ENCODE measurements at regions not wholly inside any gene's neighbourhood (a gene's known extent, or its start where the extent isn't known, plus 50 kb on each side); places are given as distances from the start of the nearest gene placed in this dataset.

DNA sequence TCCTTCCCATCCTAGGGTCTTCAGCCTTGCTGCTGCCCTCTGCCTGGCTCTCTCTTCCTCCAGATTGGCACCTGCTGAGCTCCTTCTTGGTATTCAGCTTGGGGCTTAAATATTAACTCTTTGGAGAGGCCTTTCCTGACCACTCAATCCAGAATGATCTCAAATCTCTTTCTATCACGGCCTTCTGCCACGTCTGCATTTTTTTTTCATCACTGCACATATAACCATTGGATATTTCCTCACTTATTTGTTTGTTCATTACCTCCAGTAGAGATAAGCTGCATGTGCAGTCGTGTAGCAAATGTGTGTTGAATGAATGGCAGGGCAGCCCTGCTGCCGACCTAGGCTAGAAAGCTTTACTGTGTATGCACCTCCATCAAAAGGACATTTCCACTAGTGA lies 51.6 kb upstream of the MPP7 start:
- Histone ChIP-seq H3K9me3 (ENCODE audit: control insufficient read depth, insufficient read depth, low read length) (no peaks in the 10 kb centered on the region), H3K27me3 (ENCODE audit: control insufficient read depth, insufficient read depth, low read length) (peaks cover 12% of the 10 kb centered on the region), H3K27ac (ENCODE audit: low read depth, low read length) (no peak overlapping the region), H3K4me3 (ENCODE audit: low read depth, low read length) (no peak overlapping the region)
- TF ChIP-seq, protein P1, sequence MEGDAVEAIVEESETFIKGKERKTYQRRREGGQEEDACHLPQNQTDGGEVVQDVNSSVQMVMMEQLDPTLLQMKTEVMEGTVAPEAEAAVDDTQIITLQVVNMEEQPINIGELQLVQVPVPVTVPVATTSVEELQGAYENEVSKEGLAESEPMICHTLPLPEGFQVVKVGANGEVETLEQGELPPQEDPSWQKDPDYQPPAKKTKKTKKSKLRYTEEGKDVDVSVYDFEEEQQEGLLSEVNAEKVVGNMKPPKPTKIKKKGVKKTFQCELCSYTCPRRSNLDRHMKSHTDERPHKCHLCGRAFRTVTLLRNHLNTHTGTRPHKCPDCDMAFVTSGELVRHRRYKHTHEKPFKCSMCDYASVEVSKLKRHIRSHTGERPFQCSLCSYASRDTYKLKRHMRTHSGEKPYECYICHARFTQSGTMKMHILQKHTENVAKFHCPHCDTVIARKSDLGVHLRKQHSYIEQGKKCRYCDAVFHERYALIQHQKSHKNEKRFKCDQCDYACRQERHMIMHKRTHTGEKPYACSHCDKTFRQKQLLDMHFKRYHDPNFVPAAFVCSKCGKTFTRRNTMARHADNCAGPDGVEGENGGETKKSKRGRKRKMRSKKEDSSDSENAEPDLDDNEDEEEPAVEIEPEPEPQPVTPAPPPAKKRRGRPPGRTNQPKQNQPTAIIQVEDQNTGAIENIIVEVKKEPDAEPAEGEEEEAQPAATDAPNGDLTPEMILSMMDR (IDR thresholded peaks at IDR 0.05; ENCODE audit: low read depth, low read length), result no peak
- ChIA-PET POLR2A (no interaction called here), CTCF (interaction anchor here (0.5 kb wide), 1 partner anchor 111 kb away, joined by 3 read pairs; no protein-coding TSS in a partner anchor)
- DNase-seq (ENCODE audit: low read depth, low spot score), result no peak

DNA sequence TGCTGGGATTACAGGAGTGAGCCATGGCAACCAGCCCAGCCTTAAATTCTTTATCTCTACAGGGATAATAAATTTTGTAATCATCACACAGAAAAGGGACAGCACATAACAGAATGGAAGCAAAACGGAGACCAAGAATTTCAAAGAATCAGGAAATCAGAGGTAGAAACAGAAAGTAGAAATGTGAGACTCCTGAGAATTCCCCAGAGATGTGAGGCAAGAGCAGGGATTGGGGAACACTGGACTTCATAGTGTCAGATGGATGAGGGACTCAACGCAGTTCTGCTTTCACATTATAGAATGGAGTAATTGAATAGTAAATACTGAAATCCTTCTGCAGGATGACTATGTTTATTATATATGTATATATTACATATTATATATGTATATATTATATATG lies 52.5 kb upstream of the MPP7 start:
- DNase-seq (ENCODE audit: low read depth, low spot score), result no peak
- Histone ChIP-seq H3K4me3 (ENCODE audit: low read depth, low read length) (no peak overlapping the region), H3K27me3 (ENCODE audit: control insufficient read depth, insufficient read depth, low read length) (peaks cover 14% of the 10 kb centered on the region), H3K27ac (ENCODE audit: low read depth, low read length) (no peak overlapping the region), H3K9me3 (ENCODE audit: control insufficient read depth, insufficient read depth, low read length) (no peaks in the 10 kb centered on the region)
- CTCF ChIA-PET, result interaction anchor here (1.1 kb wide), 1 partner anchor 26 kb away, joined by 5 read pairs; no protein-coding TSS in a partner anchor
- TF ChIP-seq, protein P1 (IDR thresholded peaks at IDR 0.05; ENCODE audit: low read depth, low read length), result no peak
- POLR2A ChIA-PET, result no interaction called here

DNA sequence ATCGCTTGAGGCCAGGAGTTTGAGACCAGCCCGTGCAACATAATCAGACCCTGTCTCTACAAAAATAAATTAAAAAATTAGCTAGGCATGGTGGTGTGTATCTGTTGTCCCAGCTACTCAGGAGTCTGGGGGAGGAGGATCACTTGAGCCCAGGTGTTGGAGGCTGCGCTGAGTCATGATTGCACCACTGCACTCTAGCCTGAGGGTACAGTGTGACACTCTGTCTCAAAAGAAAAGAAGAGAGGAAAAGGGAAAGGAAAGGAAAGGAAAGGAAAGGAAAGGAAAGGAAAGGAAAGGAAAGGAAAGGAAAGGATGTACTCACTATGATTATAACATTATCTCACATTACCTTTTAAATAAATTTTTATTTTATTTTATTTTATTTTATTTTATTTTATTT lies 56.5 kb upstream of the MPP7 start:
- Histone ChIP-seq H3K4me3 (ENCODE audit: low read depth, low read length) (no peak overlapping the region), H3K27me3 (ENCODE audit: control insufficient read depth, insufficient read depth, low read length) (peaks cover 5% of the 10 kb centered on the region), H3K27ac (ENCODE audit: low read depth, low read length) (no peak overlapping the region), H3K9me3 (ENCODE audit: control insufficient read depth, insufficient read depth, low read length) (no peaks in the 10 kb centered on the region)
- DNase-seq (ENCODE audit: low read depth, low spot score), result no peak
- POLR2A ChIA-PET, result no interaction called here
- TF ChIP-seq, protein P1 (IDR thresholded peaks at IDR 0.05; ENCODE audit: low read depth, low read length), result no peak
- CTCF ChIA-PET, result interaction anchor here (1.9 kb wide), 1 partner anchor 22 kb away, joined by 4 read pairs; no protein-coding TSS in a partner anchor

DNA sequence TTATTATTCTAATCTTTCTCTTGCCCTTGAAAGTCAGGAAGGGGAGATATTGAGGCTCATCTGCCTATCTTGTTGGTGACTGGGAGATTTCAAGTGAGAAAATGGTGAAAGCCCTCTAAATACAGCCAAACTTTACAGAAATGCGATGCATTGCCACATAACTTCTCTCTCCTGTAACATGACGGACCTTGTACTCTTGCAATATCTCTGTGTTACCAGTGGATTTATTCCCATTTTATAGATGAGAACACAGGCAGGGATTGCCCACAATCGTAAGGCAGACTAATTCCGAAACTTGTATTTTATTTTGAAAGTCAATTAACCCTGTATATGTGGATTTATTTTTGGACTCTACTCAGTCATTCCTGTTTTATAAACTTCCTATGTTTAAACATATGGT lies 57.3 kb upstream of the MPP7 start:
- ChIA-PET CTCF (interaction anchor here (1.9 kb wide), 1 partner anchor 22 kb away, joined by 4 read pairs; no protein-coding TSS in a partner anchor), POLR2A (no interaction called here)
- H3K9me3 ChIP-seq (ENCODE audit: control insufficient read depth, insufficient read depth, low read length), result no peaks in the 10 kb centered on the region
- TF ChIP-seq, protein P1 (IDR thresholded peaks at IDR 0.05; ENCODE audit: low read depth, low read length), result no peak
- H3K4me3 ChIP-seq (ENCODE audit: low read depth, low read length), result no peak overlapping the region
- no peak overlapping the region for H3K27ac ChIP-seq (ENCODE audit: low read depth, low read length)
- H3K27me3 ChIP-seq (ENCODE audit: control insufficient read depth, insufficient read depth, low read length), result peaks cover 4% of the 10 kb centered on the region
- no peak for DNase-seq (ENCODE audit: low read depth, low spot score)

DNA sequence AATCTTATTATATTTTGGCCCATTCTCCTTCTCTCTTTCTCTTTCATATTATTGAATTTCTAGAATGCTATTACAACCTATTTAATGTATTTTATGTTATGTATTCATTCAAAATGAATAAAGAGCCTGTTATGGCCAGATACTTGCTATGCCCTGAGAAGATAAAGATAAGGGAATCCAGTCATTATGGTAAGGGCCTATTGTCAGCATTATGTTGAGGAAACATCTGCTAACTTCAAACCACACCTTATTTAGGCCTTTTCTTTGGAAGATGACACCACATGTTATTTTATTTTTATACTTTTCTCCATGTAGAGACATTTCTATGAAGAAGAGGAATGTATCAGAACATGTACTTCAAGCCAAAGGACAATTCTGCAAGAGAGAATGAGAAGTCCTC lies 60.5 kb upstream of the MPP7 start:
- DNase-seq (ENCODE audit: low read depth, low spot score), result no peak
- ChIA-PET CTCF (interaction anchor here (0.9 kb wide), 1 partner anchor 30 kb away, joined by 3 read pairs; no protein-coding TSS in a partner anchor), POLR2A (no interaction called here)
- Histone ChIP-seq H3K4me3 (ENCODE audit: low read depth, low read length) (no peak overlapping the region), H3K9me3 (ENCODE audit: control insufficient read depth, insufficient read depth, low read length) (no peaks in the 10 kb centered on the region), H3K27ac (ENCODE audit: low read depth, low read length) (no peak overlapping the region), H3K27me3 (ENCODE audit: control insufficient read depth, insufficient read depth, low read length) (peaks cover 12% of the 10 kb centered on the region)
- TF ChIP-seq, protein P1 (IDR thresholded peaks at IDR 0.05; ENCODE audit: low read depth, low read length), result no peak
